ENCODE measurements at regions not wholly inside any gene's neighbourhood (a gene's known extent, or its start where the extent isn't known, plus 50 kb on each side); places are given as distances from the start of the nearest gene placed in this dataset.

- no peak for DNase-seq
- no peaks in the 10 kb centered on the region for H3K4me1 Mint-ChIP-seq
- ATAC-seq = no peak
- no peak overlapping the region for H3K4me3 Mint-ChIP-seq
- no peak overlapping the region for H3K27ac Mint-ChIP-seq
- H3K27me3 Mint-ChIP-seq = peaks cover 2% of the 10 kb centered on the region
- no peaks in the 10 kb centered on the region for H3K36me3 Mint-ChIP-seq (ENCODE audit: low read depth)
- no peaks in the 10 kb centered on the region for H3K9me3 Mint-ChIP-seq
Measured at GRCh38 chr4:11739992-11740391, 311.3 kb upstream of the HS3ST1 start.

DNA sequence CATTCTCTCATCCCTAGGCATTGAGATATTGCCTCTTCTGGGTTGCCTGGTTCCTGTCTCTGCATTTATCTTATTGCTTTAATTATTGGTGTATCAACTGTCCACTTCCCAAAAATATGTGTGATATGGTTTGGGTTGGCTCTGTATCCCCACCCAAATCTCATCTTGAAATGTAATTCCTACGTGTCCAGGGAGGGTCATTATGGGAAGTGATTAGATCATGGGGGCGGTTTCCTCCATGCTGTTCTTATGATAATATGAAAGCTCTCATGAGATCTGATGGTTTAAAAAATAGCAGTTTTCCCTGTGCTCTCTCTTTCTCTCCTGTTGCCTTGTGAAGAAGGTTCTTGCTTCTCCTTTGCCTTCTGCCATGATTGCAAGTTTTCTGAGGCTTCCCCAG lies 308.3 kb upstream of the HS3ST1 start:
- no peak overlapping the region for H3K27ac Mint-ChIP-seq
- DNase-seq = no peak
- H3K27me3 Mint-ChIP-seq = no peaks in the 10 kb centered on the region
- no peak for ATAC-seq
- H3K4me1 Mint-ChIP-seq = no peaks in the 10 kb centered on the region
- H3K9me3 Mint-ChIP-seq = no peaks in the 10 kb centered on the region
- H3K36me3 Mint-ChIP-seq (ENCODE audit: low read depth) = no peaks in the 10 kb centered on the region
- H3K4me3 Mint-ChIP-seq = no peak overlapping the region

DNA sequence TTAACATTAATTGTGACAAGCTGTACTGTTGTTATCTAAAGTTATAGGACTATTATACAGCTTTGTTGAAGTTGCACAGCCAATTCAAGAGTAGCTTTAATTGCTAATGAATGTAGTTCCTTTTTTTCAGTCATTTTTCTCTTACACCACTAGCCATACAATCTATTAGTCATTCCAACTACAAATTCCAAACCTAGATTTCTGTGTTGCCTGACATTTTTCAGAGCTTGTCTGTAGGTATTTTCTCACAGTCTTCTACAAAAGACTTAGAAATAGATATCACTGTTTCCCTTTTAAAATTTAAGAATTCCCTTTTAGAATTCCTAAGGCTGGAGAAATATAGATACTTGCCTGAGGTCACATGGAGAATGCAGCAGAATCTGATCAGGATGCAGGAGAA lies 307.0 kb upstream of the HS3ST1 start:
- Mint-ChIP-seq H3K27ac (no peak overlapping the region), H3K36me3 (ENCODE audit: low read depth) (no peaks in the 10 kb centered on the region), H3K27me3 (no peaks in the 10 kb centered on the region), H3K9me3 (no peaks in the 10 kb centered on the region), H3K4me3 (no peak overlapping the region), H3K4me1 (no peaks in the 10 kb centered on the region)
- ATAC-seq (no peak), DNase-seq (no peak)

DNA sequence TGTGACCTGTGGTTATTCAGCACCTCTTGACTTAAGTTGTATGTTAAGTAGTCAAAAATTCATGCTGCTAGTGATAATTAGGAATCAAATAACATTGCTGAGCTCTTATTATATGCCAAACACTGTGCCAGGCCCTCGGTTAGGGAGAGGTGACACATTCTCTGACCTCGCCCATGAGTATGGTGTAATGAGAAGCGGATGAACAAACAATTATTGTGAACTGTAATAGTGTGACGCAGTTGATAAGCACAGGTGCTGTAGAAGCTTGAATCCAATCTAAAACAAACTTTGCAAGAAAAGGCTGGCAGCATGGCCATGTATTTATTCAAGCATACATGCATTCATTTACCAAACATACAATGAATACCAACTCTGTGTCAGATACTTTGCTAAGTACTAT lies 303.5 kb upstream of the HS3ST1 start:
- Mint-ChIP-seq H3K27me3 (no peaks in the 10 kb centered on the region), H3K36me3 (ENCODE audit: low read depth) (no peaks in the 10 kb centered on the region), H3K4me1 (no peaks in the 10 kb centered on the region), H3K4me3 (no peak overlapping the region), H3K9me3 (no peaks in the 10 kb centered on the region), H3K27ac (no peak overlapping the region)
- DNase-seq (no peak), ATAC-seq (no peak)

DNA sequence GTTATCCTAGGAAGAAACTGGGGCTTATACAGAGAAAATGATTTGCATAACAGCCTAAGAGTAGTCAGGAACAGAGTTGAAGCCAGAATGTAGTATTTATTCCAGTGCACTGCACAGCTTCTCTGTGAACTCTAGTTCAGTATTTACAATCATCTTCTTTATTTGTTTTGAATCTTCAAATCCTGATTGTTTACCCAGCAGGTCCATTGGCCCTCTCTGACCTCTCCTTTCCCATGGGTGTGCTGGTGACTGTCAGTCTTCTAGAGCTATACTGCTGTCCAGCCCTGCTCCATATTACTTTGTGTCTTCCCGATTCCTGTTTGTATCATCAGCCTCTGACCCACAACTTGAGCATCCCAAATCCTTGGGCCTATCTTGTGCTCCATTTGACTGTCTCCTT lies 301.9 kb upstream of the HS3ST1 start:
- H3K9me3 Mint-ChIP-seq = no peaks in the 10 kb centered on the region
- H3K27me3 Mint-ChIP-seq = no peaks in the 10 kb centered on the region
- DNase-seq = no peak
- H3K27ac Mint-ChIP-seq = no peak overlapping the region
- no peak for ATAC-seq
- no peaks in the 10 kb centered on the region for H3K4me1 Mint-ChIP-seq
- no peaks in the 10 kb centered on the region for H3K36me3 Mint-ChIP-seq (ENCODE audit: low read depth)
- no peak overlapping the region for H3K4me3 Mint-ChIP-seq

GRCh38 chr4:11729548-11729947 lies 300.9 kb upstream of the HS3ST1 start:
- Mint-ChIP-seq H3K4me1 (no peaks in the 10 kb centered on the region), H3K9me3 (no peaks in the 10 kb centered on the region), H3K27me3 (no peaks in the 10 kb centered on the region), H3K4me3 (no peak overlapping the region), H3K27ac (no peak overlapping the region), H3K36me3 (ENCODE audit: low read depth) (no peaks in the 10 kb centered on the region)
- ATAC-seq (no peak), DNase-seq (no peak)

DNA sequence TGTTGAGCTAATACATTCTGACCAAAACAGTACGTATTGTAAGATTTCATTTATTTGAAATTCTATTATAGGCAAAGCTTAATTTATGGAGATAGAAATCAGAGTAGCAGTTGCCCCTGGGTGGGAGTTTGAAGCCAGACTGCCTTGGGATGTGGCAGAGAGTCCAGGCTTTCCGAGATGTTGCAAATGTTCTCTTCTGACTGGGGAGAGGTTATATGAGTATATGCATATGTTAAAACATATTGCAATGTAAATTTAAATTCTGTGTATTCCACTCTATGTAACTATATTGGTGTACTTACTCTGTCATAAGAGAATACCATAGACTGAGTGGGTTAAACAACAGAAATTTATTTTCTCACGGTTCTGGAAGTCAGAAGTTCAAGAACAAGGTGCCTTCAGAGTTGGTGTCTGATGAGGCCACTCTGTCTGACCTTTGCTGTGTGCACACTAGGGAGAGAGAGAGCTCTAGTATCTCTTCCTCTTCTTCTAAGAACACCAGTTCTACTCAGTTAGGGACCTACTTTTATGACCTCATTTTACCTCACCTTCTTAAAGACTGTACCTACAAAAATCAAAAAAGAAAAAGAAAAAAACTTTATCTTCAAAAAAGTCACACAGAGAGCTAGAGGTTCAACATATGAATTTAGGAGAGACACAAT lies 299.3 kb upstream of the HS3ST1 start:
- no peaks in the 10 kb centered on the region for H3K27me3 Mint-ChIP-seq
- ATAC-seq = no peak
- no peak overlapping the region for H3K4me3 Mint-ChIP-seq
- no peaks in the 10 kb centered on the region for H3K4me1 Mint-ChIP-seq
- H3K27ac Mint-ChIP-seq = no peak overlapping the region
- H3K9me3 Mint-ChIP-seq = no peaks in the 10 kb centered on the region
- no peak for DNase-seq
- H3K36me3 Mint-ChIP-seq (ENCODE audit: low read depth) = no peaks in the 10 kb centered on the region

DNA sequence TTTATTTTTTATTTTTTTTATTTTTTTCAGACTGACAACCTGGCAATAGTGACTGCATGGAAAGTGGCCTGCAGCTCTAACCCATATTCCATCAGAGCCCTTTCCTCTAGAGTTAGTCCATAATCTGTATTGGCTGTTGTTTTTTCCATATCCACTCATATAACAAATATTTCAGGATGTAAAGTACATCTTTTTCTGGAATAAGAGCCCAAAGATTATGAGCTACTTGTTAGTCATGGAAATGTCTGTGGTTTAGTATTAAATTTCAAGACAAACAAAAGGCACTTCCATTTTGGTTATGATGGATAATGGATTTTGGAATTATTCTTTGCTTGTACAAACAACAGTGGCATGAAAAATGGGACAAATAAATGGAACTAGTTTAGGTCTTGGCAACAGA lies 296.0 kb upstream of the HS3ST1 start:
- no peaks in the 10 kb centered on the region for H3K27me3 Mint-ChIP-seq
- no peak for ATAC-seq

GRCh38 chr4:11722223-11722622 lies 293.5 kb upstream of the HS3ST1 start:
- no peak overlapping the region for H3K27ac Mint-ChIP-seq
- DNase-seq (no peak), ATAC-seq (no peak)
- no peak overlapping the region for H3K4me3 Mint-ChIP-seq
- peaks cover 4% of the 10 kb centered on the region for H3K9me3 Mint-ChIP-seq
- peaks cover 5% of the 10 kb centered on the region for H3K27me3 Mint-ChIP-seq
- no peaks in the 10 kb centered on the region for H3K4me1 Mint-ChIP-seq
- no peaks in the 10 kb centered on the region for H3K36me3 Mint-ChIP-seq (ENCODE audit: low read depth)

More for the DNA sequence above, 296.0 kb upstream of the HS3ST1 start:
- no peaks in the 10 kb centered on the region for H3K36me3 Mint-ChIP-seq (ENCODE audit: low read depth)
- H3K4me1 Mint-ChIP-seq = no peaks in the 10 kb centered on the region
- H3K4me3 Mint-ChIP-seq = no peak overlapping the region
- H3K27ac Mint-ChIP-seq = no peak overlapping the region
- no peak for DNase-seq
- no peaks in the 10 kb centered on the region for H3K9me3 Mint-ChIP-seq

- Mint-ChIP-seq H3K27me3 (peaks cover 5% of the 10 kb centered on the region), H3K36me3 (ENCODE audit: low read depth) (no peaks in the 10 kb centered on the region), H3K4me1 (no peaks in the 10 kb centered on the region), H3K27ac (no peak overlapping the region), H3K9me3 (peaks cover 4% of the 10 kb centered on the region), H3K4me3 (no peak overlapping the region)
- no peak for DNase-seq
- no peak for ATAC-seq
Measured at GRCh38 chr4:11720292-11720691, 291.6 kb upstream of the HS3ST1 start.

DNA sequence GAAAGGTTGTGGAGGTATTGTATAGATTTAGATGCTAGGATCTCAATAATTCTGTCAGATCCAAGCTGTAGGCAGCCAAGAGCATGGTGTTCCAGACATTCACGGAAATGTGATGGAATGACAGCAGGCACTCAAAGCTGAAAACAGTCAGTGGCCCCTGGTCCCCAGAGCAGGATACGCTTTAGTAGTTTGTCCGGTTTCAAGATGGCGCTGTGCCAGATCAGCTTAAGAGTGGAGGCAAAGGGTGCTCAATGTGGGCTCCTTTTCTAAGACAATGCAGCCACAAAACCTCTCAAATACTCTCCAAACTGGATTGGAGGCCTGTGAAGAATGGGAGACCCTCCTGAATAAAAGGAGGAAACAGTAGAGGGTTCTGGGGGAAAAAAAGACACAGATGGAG lies 291.2 kb upstream of the HS3ST1 start:
- Mint-ChIP-seq H3K4me3 (no peak overlapping the region), H3K4me1 (no peaks in the 10 kb centered on the region), H3K9me3 (peaks cover 4% of the 10 kb centered on the region), H3K27me3 (peaks cover 5% of the 10 kb centered on the region), H3K36me3 (ENCODE audit: low read depth) (no peaks in the 10 kb centered on the region), H3K27ac (no peak overlapping the region)
- ATAC-seq (no peak), DNase-seq (no peak)

- H3K36me3 Mint-ChIP-seq (ENCODE audit: low read depth) = no peaks in the 10 kb centered on the region
- DNase-seq (no peak), ATAC-seq (no peak)
- peaks cover 4% of the 10 kb centered on the region for H3K9me3 Mint-ChIP-seq
- no peaks in the 10 kb centered on the region for H3K4me1 Mint-ChIP-seq
- peaks cover 6% of the 10 kb centered on the region for H3K27me3 Mint-ChIP-seq
- no peak overlapping the region for H3K4me3 Mint-ChIP-seq
- H3K27ac Mint-ChIP-seq = no peak overlapping the region
Measured at GRCh38 chr4:11715753-11716521, 287.2 kb upstream of the HS3ST1 start.

- ATAC-seq = no peak
- Mint-ChIP-seq H3K9me3 (peaks cover 7% of the 10 kb centered on the region), H3K36me3 (ENCODE audit: low read depth) (no peaks in the 10 kb centered on the region), H3K4me3 (no peak overlapping the region), H3K4me1 (no peaks in the 10 kb centered on the region), H3K27ac (no peak overlapping the region), H3K27me3 (peaks cover 17% of the 10 kb centered on the region)
- DNase-seq = no peak
Measured at GRCh38 chr4:11710453-11711093, 281.9 kb upstream of the HS3ST1 start.

GRCh38 chr4:11704186-11704830 lies 275.6 kb upstream of the HS3ST1 start:
- ATAC-seq (no peak), DNase-seq (no peak)
- Mint-ChIP-seq H3K36me3 (ENCODE audit: low read depth) (no peaks in the 10 kb centered on the region), H3K27me3 (peaks cover 13% of the 10 kb centered on the region), H3K9me3 (peaks cover 7% of the 10 kb centered on the region), H3K27ac (no peak overlapping the region), H3K4me1 (no peaks in the 10 kb centered on the region), H3K4me3 (no peak overlapping the region)
